ENCODE measurements at regions not wholly inside any gene's neighbourhood (a gene's known extent, or its start where the extent isn't known, plus 50 kb on each side); places are given as distances from the start of the nearest gene placed in this dataset.
A peak's percentile ranks its signal among the peaks of the same experiment; 100 is the strongest.

DNA sequence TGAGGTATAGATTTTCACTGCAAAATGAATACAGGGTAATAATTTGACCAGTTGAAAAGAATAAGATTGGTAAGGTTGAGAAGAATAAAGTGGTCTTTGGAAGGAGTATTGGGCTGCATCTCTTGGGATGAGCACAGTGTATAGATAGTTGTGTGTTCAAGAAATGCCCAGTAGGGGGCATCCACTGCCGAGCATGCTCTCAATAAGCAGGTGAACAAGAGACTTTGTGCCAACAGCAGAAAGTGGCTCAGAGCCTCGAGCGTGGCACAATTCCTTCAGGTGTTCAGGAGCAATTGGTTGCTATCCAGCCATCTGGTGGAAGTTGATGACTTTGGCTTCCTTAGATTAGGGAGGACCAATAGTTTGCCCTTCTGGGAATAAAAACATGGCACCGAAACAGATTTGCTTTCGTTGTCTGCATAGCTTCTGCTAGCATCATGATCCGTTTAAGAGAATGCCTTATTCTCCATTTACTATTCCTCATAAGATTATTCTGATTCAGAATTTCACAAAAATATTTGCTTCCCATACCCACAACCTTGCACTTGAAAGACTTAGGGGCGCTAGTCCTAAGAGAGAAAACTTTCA lies 258.1 kb upstream of the NEIL3 start:
- peak; percentile 16 for DNase-seq (ENCODE audit: low read depth)
- TF ChIP-seq, protein P1, sequence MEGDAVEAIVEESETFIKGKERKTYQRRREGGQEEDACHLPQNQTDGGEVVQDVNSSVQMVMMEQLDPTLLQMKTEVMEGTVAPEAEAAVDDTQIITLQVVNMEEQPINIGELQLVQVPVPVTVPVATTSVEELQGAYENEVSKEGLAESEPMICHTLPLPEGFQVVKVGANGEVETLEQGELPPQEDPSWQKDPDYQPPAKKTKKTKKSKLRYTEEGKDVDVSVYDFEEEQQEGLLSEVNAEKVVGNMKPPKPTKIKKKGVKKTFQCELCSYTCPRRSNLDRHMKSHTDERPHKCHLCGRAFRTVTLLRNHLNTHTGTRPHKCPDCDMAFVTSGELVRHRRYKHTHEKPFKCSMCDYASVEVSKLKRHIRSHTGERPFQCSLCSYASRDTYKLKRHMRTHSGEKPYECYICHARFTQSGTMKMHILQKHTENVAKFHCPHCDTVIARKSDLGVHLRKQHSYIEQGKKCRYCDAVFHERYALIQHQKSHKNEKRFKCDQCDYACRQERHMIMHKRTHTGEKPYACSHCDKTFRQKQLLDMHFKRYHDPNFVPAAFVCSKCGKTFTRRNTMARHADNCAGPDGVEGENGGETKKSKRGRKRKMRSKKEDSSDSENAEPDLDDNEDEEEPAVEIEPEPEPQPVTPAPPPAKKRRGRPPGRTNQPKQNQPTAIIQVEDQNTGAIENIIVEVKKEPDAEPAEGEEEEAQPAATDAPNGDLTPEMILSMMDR (IDR thresholded peaks at IDR 0.05; ENCODE audit: low read depth, low read length, missing control alignments) = peak; percentile 75

DNA sequence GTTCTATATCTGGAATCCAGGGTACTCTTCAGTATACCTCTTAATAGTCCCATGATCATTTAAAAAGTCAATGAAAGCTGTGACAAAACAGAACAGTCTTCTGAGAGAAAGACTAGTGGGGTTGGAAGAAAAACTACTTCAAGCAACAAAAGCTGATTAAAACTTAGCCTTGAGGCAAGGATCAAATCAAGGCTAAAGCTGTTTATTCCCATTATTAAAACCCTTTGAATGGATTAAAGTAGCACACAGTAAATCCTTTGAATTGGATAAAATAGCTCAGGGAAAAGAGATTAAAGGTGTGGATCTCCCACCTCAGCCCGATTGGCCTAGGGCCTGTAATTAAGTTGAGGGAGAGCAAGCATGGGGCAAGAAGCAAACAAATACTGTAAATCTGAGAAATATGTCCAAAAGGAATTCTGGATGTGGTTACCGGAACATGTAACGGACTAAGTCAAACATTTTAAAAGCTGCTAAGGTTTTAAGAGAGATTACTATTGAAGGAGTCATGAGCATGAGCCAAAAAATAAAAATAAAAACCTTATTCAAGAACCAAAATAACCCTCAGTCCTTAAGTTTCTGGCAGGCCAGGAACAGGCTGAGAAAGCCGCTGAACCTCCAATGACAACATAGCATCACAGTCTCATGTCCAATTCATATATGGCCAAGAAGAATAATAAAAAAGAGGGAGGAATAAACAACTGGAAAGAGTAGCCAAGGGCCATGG lies 257.3 kb upstream of the NEIL3 start:
- TF ChIP-seq, protein P1 (IDR thresholded peaks at IDR 0.05; ENCODE audit: low read depth, low read length, missing control alignments) = no peak
- no peak overlapping the region for H3K4me3 ChIP-seq (ENCODE audit: low read depth, low read length)
- no peak for DNase-seq (ENCODE audit: low read depth)

More for the DNA sequence above, 258.1 kb upstream of the NEIL3 start:
- H3K4me3 ChIP-seq (ENCODE audit: low read depth, low read length) = no peak overlapping the region

DNA sequence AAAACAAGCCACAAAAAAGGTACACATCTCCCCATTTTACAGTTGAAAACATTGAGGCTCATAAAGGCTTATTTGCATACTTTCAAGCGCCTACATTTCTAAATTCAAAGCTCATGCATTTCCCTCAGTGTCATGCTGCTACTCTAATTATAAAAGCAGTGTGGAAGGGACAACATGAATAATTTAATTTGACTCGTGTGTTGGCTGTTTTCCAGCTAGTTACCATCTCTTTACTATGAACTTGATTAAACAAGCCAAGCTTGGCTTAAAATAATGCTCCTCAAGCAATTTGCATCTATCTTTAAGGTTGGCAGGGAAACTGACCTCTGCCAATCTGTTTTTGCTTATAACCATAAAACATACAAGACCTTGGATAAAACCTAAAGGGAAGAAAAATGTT lies 252.5 kb upstream of the NEIL3 start:
- TF ChIP-seq, protein P1 (IDR thresholded peaks at IDR 0.05; ENCODE audit: low read depth, low read length, missing control alignments) = no peak
- H3K4me3 ChIP-seq (ENCODE audit: low read depth, low read length) = no peak overlapping the region
- no peak for DNase-seq (ENCODE audit: low read depth)

DNA sequence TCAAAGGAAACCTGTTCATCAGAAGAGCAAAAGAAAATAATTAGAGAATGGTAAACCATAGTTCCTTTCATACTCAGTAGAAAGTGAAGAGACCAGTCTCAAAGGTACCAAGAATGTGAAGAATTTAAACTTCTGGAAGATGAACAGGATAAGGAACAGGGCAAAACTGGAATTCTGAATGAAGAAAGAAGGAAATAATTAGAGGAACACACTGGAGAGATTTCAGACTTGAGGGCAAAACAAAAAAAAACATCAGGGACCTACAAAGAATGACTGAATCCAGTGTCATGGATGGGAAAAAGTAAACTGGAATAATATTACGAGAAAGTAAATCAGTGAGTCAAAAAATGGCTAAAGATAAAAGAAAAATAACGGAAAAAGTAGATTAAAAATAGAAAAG lies 245.6 kb upstream of the NEIL3 start:
- H3K4me3 ChIP-seq (ENCODE audit: low read depth, low read length) = no peak overlapping the region
- no peak for DNase-seq (ENCODE audit: low read depth)
- TF ChIP-seq, protein P1 (IDR thresholded peaks at IDR 0.05; ENCODE audit: low read depth, low read length, missing control alignments) = no peak

DNA sequence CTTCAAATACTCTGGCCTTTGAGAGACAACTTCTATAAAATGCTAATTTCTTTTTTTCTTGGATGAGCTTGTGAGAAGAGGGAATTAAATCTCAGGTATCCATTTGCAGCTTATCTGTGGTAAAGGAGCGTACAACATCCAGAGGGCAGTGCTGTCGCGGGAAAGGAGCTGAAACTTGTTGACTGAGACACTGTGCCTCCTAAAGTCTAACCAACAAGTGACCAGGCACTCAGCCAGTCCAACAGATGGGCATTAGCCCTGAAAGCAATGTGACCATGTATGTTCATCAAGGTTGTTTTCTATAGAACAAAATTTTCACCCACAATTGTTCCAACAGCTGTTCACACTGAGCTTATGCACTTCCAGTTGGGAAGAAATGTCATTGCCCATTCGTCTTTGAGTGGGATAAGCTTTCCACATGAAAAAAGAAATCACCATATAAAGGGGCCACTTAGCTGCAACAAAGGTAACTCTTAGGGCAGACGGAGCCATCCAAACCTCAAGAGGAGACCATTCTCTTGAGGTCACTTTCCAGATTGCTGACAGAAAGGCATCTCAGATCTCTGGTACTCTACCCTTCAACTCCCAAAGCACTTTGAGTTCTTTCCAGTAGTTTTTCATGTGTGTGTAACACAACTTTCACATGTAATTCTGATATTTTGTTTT lies 244.8 kb upstream of the NEIL3 start:
- H3K4me3 ChIP-seq (ENCODE audit: low read depth, low read length) = no peak overlapping the region
- TF ChIP-seq, protein P1 (IDR thresholded peaks at IDR 0.05; ENCODE audit: low read depth, low read length, missing control alignments) = no peak
- DNase-seq (ENCODE audit: low read depth) = no peak

DNA sequence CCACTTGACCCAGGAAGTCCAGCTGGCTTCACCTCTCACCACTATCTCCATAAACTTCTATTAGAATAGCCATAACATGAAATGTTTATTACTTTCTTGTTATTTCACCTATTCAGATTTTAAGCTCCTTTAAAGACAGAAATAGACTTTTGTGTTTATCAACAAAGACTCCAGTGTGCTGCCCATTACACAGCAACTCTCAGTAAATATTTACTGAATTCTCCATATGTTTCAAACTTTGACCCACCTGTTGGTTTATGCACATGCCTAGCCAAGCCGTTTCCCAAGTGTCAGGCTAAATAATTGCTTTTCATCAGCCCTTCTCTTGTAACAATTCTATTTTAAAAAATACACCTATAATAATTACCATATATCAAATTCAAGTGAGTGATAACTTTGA lies 242.9 kb upstream of the NEIL3 start:
- TF ChIP-seq, protein P1 (IDR thresholded peaks at IDR 0.05; ENCODE audit: low read depth, low read length, missing control alignments) = no peak
- H3K4me3 ChIP-seq (ENCODE audit: low read depth, low read length) = no peak overlapping the region
- DNase-seq (ENCODE audit: low read depth) = no peak
